Gastroesophageal sphincter (tissue), 3 donors: ENCODE measurements at regions not wholly inside any gene's neighbourhood (a gene's known extent, or its start where the extent isn't known, plus 50 kb on each side); places are given as distances from the start of the nearest gene placed in this dataset.

Experiments
- EP300 ChIP-seq: sonication (generic); formaldehyde crosslinking; IDR thresholded peaks from one replicate; pipeline ENCODE4 v1.6.1; 2017; ENCODE audit warnings: antibody characterized with exemption, mild to moderate bottlenecking
- POLR2A ChIP-seq, 2 donors: fragments of 450-650 bp; IDR thresholded peaks; one replicate each; pipeline ENCODE4 v1.6.1; 2017; ENCODE audit warnings: antibody characterized with exemption in 2 of 2, mild to moderate bottlenecking in 2 of 2, moderate library complexity in 1 of 2
- POLR2AphosphoS5 ChIP-seq: sonication (generic); formaldehyde crosslinking; IDR thresholded peaks from one replicate; pipeline ENCODE4 v1.6.1; 2017; ENCODE audit warnings: antibody characterized with exemption
- TF ChIP-seq, protein P1 (sequence below), 4 experiments: fragments of 200-600 bp in 2 of 4; fragments of 450-650 bp in 2 of 4; sonication (generic) in 1 of 4; IDR thresholded peaks; one replicate each; pipeline ENCODE4 v1.5.1; 2017 to 2019; ENCODE audit warnings: antibody characterized with exemption in 4 of 4, mild to moderate bottlenecking in 2 of 4, moderate library complexity in 2 of 4

DNA sequence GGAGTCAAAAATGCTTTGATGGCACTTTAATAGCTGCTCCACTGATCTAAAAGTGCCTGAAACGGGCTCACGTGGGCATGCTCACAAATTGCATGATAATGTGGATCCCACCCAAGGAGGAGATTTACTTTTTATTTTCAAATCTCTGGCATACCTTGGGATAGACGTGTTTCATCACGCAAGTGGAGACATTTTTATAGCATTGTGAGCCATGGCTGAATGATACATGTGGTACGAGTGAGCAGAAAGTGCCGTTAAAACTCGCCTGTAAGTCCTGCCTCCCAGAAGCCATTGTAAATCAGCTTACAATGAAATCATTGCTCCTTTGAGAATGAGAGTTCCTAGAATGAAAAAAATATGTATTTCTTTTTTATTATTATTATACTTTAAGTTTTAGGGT lies 514.7 kb downstream of the MAT2B start:
- TF ChIP-seq, protein P1, sequence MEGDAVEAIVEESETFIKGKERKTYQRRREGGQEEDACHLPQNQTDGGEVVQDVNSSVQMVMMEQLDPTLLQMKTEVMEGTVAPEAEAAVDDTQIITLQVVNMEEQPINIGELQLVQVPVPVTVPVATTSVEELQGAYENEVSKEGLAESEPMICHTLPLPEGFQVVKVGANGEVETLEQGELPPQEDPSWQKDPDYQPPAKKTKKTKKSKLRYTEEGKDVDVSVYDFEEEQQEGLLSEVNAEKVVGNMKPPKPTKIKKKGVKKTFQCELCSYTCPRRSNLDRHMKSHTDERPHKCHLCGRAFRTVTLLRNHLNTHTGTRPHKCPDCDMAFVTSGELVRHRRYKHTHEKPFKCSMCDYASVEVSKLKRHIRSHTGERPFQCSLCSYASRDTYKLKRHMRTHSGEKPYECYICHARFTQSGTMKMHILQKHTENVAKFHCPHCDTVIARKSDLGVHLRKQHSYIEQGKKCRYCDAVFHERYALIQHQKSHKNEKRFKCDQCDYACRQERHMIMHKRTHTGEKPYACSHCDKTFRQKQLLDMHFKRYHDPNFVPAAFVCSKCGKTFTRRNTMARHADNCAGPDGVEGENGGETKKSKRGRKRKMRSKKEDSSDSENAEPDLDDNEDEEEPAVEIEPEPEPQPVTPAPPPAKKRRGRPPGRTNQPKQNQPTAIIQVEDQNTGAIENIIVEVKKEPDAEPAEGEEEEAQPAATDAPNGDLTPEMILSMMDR (IDR thresholded peaks at IDR 0.05) = no peak
- TF ChIP-seq POLR2A (IDR thresholded peaks at IDR 0.05) (no peak), POLR2AphosphoS5 (no peak), EP300 (no peak)
